ENCODE measurements at regions not wholly inside any gene's neighbourhood (a gene's known extent, or its start where the extent isn't known, plus 50 kb on each side); places are given as distances from the start of the nearest gene placed in this dataset.
A peak's percentile ranks its signal among the peaks of the same experiment; 100 is the strongest.

DNA sequence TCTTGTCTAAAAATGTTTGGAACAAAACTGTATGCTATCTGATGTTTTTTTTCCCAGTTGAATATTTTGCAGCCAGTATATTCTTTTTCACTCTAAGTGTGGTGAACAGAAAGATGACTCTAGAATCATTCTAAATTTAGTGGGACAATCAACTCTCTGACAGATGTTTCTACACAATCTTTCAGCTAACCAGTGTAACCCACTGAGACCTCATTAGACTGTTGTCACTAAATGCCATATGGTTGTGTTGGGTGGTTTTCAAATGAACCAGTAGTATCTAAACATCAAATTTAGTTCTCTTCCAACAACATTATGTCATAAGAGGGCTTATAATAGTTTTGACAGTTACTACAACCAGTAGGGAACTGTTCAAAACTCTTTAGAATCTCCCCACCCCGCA is 129.6 kb upstream of the PRLR start:
- no peak for DNase-seq

DNA sequence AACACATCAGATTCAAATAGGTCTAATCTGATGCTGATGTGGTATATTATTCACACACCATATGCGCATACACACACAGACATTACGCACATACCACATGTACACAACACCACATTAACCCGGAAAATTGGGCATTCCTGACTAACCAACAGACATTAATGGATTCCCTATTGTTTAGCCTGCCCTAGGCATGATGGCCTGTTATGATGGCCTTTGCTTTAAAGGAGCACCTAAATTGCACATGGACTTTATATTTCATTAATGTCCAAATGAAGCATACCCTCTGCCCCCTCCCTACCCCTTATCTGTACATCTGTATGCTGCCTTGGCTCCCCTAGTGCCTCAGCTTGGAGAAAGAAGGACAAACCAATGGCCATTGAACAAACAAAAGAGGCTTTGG is 127.7 kb upstream of the PRLR start:
- DNase-seq = no peak

DNA sequence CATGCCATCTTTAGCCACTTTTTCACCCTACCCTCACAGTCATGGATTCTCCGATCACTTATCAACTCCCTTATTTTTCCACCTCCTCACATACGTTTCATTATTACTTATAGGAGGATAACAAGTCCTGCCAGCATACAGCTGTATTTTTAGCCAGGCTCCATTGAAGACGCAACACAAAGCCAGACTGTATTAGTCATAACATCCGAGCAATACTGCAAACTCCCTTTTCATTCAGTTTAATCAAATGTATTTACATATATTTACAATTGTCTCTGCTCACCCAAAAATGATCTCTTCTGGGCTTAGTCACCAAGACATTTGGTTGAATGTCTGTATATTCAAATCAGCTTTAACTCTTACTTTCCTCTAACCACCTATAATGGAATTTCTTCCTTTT is 126.4 kb upstream of the PRLR start:
- no peak for DNase-seq

DNA sequence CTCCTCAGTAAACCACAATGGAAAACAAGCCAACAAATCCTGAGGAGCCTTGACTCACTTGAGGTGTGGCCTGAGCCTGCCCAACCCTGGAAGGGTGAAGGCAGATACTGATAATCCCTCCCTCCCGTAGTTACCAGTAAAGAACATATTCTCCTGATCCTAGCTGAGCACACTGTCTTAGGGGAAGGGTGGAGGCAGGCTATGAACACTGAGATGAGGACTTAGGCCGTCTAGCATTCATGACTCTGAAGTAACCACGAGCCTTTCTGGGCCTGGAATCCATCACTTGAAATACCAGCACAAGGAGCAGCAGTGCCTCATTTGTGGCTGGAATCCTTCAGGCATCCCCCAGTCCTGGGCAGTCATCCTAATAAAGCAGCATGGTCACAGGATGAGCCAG is 124.5 kb upstream of the PRLR start:
- DNase-seq = no peak

DNA sequence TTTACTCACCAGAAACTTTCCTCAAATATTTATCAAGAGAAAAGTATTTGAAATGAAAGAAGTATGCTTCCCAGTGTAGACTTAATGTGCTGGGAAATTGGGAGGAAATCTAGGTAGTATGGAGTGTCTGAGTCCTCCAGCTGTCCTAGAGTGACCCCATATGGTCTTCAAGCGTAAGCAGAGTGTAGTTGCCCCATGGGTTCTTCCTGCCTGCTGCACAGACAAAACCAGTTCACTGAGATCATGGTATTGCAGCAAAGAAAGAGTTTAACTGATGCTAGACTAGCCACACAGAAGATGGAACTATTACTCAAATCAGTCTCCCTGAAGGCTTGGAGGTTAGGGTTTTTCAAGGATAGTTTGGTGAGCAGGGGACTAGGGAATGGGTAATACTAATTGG is 114.9 kb upstream of the PRLR start:
- DNase-seq = no peak

DNA sequence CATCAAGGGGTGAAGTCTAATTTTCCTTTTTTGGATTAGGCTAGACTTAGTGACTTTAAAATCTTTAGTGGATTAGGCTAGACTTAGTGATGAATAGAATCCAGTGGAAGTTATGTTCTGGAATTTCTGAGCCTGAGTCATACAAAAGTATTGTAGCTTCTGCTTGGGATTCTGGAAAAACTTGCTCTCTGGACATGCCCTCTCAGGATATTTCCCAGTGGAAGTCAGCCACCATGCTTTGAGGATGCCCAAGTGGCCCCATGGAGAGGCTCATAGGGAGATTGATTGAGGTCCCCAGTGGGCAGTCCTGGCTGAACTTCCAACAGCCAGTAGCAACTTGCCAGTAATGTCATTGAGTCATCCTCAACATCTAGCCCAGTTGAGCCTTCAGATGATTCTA is 112.4 kb upstream of the PRLR start:
- DNase-seq = no peak

DNA sequence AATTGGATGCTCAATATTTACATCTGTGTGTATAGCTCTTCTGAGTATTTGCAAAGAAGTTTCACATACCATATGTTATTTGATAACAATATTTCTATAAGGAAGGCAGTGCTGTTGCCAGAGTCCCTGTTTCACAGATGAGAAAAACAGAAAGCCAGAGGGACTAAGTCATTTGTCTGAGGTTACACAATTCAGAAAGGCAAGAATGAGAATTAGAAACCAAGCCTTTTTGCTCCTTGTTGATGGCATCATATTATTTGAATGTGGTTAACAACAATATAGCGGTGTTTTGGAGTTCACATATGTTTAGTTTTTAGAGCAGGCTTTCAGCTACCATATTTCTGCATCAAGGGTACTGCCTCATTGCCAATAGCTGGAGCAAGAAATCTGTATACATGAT is 110.9 kb upstream of the PRLR start:
- no peak for DNase-seq

DNA sequence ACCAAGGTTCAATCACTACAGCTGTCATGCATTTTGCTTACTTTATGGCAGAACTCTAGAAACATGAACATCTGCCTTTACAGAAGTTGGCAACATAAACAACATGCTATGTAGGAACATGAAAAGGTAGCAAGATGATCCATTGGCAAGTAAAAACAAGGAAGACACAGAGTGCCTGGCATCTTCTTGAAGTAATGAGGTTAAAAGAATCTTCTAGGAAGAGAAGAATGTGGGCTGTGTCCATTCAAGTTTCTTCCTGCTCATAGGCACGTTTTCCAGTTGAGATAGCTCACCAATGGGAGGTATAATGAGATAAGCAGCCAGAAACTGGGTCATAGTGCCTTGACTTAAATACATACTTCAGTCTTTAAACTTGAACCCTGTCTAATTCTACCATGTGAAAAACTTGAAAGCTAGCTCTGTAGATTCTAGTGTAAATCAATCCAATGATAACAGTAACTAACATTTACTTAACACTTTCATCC is 109.4 kb upstream of the PRLR start:
- no peak for DNase-seq

DNA sequence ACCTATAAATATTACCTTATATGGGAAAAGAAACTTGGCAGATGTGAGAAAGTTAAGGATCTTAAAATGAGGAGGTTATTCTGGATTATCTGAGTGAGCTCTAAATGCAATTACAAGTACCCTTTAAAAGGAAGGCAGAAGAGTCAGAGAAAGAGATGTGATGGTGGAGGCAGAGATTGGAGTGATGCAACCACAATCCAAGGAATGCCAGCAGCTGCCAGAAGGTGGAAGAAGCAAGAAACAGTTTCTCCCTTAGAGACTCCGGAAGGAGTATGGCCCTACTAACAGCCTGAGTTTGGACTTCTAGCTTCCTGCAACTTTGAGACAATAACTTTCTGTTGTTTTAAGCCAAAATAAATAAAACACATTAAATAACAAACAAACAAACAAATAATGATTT is 108.7 kb upstream of the PRLR start:
- DNase-seq = no peak

DNA sequence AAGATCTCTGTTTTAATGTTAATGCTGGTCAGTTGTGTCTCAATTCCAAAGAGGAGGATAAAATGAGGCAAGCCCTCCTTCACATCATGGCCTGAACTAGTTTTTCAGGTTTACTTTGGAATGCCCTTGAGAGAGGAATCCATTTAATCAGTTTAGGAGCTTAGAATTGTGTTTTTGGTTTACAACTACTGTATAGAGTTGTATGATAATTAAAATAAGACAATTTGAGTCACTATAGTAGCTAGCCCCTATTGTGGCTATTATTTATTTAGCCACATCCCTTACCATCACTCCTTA is 107.8 kb upstream of the PRLR start:
- DNase-seq = no peak

DNA sequence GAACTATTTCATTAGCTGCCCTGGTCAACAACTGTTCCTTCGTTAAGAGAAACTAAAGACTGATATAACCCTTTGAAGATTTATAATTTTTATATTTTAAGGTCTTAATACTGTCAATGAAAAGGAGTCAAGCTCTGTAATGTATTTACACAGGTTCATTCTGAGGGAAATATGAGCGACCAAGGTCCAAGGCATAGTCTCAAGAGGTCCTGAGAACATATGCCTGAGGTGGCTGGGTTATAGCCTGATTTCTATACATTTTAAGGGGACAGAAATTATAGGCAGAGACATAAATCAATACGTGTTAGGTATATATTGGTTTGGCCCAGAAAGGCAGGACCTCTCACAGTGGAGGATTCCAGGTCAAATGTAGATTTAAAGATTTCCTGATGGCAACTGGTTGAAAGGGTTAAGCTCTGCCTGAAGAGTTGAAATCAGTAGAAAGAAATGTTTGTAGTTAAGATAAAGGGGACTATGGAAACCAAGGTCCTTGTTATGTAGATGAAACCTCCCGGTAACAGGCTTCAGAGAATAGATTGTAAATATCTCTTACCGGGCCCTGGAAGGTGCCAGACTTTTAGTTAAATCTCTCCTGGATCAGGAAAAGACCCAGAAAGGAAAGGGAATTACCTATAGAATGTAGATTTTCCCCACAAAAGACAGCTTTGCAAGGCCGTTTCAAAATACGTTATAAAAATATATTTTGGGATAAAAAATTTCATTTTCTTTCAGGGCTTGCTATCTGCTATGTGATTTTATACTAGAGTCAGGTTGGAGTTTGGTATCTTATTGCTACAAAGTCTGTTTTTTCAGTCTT is 107.3 kb upstream of the PRLR start:
- no peak for DNase-seq

DNA sequence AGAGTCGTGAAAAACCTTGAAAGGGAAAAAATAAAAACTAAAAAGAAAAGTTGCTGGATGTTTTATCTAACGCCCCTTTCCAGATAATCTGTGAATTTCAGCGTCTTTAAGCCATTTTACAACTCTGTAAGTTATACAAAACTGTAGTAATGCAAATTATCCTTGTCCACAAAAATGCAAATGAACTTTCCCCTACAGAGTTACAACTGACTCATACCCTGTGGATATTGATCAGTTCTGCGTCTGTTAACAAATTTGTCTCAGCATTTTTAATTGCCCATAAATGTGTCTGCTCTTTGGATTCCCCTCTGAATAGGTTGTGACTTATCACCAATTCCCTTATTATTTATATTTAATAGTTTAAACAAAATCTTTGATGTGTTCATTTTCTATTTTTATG is 105.9 kb upstream of the PRLR start:
- no peak for DNase-seq

DNA sequence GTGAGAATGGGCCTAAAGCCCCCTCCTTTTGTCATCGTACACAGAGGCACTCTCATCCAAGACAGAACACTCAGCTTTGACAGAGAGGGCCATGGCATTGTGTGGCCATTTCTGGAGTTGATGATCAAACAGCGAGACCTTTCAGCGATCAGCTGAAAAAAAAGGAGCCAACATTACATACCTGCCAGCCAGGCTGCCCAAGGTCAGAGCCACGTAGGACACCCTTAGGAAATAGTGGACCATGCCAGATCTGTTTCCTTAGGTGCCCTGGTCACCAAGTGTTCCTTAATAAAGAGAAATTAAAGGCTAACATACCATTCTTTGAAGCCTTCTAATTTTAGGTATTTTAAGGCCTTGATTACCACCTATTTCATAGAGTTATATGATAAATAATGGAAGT is 105.5 kb upstream of the PRLR start:
- no peak for DNase-seq

DNA sequence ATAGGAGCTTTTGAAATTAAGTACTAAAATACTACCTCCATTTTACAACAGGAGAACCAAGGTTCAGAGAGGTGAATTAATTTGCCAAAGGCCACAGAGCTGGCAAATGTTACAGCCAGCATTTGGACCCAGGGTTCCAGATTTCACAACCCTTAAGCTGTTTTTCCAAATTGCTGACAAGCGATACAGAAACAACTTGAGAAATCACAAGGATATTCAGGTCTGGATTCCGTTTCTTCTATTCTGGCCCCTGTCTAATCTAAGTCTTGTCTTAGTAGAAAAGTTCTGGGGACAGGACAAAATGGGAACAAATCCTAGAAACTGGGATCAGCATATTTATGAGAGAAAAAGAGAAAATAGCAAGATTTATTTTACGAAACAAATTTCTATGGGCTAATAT is 103.1 kb upstream of the PRLR start:
- DNase-seq = no peak

DNA sequence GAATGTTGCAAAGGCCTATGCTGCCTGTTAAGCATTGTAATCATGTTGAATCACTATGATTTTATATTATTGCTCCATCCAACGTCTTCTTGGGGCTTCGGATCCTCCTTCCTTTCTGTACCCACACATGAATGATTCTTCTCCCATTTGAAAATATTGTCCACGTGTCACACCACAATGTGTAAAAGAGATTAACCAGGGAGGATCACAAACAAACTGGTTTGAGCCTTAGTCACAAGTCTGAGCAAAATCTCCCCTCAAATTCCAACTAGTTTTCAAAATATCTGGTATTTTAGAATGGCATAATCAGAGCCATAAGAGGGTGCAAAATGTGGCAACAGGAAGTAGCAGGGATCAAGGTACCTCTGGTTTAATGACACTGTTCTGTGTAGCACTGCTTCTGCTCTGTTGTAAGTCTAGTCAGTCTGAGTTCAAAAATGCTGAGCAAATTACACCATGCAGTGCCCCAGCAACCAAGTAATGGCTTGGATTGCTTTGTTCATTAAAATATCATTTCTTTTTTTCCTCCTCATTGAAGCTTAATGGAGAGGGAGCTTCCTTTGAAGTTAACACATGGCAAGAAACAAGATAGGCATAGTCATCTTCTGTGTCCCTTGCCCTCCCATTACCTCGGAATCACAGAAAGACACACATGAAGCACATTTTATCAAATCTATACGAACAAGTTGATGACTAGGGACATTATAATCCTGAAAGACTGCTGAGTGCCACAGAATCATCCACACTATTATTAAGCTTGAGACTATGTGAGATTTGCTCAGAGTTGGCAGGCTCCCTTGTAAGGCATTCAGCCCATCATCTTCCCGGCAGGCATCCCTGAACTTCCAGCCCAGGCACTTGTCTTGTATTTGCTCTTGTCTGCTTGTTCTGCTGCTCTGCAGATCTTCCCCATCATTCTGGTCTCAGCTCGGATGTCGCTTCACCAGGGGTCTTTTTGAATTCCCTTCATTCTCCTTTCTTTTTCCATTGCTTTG is 102.0 kb upstream of the PRLR start:
- DNase-seq = no peak

DNA sequence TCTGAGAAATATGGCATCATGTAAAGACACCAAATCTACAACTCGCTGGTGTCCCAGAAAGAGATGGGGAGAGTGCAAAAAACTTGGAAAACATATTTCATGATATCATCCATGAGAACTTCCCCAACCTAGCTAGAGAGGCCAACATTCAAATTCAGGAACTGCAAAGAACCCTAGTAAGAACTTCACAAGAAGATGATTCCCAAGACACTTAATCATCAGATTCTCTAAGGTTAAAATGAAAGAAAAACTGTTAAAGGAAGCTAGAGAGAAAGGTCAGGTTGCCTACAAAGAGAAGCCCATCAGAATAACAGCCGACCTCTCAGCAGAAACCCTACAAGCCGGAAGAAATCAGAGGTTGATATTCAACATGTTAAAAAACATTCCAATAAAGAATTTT is 95.5 kb upstream of the PRLR start:
- no peak for DNase-seq

DNA sequence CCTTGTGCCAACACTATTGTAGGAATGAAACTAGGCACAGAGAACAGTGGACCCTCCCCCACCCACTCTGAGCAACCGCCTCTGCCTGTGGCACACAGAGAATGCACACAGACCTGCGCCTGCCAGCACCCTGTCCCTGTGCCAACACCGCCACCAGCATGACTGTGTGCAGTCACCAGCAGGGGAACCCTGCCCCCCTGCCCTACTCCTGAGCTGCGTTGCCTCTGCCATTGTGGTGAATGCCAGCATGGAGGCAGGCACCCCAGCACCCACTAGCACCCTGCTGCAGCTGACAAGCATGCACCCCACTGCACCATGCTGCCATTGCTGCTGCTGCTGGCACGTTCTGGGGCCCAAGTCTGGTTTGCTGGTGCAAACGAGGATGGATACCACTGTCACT is 94.4 kb upstream of the PRLR start:
- no peak for DNase-seq

DNA sequence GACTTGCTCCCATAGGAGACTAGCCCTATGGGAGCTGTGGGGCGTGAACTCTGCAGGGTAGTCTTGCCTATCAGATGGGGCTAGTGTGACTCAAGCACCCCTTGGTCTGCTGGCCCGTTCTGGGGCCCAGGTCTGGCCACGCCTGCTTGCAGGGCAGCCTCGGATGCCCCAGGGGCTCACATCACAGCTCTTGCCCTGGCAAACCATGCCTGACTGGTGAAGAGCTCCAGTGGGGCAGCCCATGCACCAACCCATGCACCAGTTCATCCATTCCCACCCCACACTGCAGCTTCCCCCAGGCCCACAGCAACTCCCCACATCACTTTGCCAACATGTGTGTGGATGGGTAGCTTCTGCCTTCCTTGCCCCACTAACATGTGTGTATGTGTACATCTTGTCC is 93.9 kb upstream of the PRLR start:
- DNase-seq = no peak

DNA sequence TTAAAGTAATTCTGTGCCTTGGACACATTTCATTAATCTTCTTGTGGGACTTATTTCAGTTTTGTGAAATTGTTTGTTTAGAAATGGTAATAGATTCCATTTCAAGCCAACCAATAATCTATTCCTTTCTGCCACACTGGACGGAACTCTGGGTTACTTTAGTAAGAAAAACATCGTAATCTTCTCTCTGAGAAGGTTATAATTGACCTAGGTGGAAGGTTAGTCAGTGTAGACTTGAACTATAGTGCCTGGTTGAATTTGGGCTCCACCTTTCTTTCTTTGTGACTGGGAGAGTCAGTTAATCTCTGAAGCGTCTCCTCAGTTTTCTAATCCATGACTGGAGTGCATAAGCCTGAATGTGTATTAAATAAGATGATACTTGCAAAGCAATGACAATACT is 89.7 kb upstream of the PRLR start:
- DNase-seq = no peak

DNA sequence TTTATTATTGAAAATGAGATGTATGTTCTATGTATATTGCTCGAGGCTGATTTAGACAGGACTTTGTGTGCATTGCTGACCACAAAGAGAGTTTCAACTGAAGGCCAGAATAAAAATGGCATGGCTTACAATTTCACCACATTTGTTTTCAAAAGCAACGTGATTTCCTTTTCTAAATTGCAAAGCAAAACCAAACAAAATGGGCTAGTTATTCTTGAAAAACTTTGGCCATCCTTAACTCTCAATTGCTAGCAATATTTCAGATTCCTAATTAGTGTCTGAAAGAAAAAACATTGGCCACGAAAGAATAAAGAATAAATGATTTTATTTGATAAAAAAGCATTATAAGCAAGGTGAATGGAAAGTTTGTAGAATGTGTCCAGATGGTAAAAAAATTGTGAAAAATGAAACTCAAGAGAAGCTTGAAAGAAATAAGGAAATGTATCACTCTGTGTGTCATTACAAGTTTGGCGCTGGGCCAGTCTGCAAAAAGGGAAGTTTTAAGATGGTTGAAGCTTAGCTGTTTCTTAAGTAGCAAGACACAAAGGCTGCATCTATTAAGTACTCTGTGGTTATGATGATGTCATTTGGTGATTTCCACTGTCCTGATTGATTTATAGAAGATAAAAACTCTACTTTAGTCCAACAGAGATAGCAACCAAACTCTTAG is 89.2 kb upstream of the PRLR start:
- peak; percentile 79 for DNase-seq

DNA sequence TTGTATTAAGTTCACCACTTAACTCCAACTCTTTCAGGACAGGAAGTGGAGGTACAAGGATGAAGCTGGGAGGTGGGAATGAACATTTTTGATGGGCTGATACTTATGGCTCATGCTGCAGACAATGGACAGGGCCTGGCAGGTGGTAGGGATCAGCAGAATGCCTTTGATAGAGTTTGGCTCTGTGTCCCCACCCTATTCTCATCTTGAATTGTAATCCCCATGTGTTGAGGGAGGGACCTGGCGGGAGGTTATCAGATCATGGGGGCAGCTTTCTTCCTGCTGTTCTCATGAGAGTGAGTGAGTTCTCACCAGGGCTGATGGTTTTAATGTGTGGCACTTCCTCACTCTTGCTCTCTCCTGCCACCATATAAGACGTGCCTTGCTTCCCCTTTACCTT is 87.3 kb upstream of the PRLR start:
- DNase-seq = no peak

DNA sequence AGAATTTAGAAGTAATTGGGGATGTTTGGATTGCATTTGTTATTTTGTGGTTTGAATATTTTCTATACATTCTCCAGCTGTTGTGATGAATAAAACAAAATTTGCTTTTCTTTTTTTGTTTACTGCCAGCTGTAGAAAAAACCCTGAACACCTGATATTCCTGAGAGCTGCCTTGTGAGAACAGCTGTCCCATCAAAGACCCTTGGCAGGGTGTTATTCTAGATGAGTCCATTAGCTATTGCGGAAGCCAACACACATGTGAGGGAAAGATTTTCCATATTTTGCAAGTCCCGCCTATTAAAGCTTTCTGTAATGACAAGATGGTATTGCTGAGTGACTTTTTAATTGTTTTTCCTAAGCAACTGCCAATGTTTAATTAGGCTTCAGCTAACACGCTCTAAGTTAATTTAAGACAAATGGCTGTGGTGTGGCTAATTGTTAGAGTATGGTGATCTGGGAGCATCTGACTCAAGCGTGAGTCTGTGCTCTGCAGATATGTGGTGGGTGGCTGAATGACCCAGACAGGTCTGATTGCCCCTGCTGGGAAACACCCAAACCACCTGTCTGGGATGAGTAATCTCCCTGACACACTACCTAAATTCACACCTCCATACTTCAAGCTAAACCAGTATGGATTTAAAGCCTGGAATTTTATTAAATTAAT is 86.5 kb upstream of the PRLR start:
- no peak for DNase-seq

DNA sequence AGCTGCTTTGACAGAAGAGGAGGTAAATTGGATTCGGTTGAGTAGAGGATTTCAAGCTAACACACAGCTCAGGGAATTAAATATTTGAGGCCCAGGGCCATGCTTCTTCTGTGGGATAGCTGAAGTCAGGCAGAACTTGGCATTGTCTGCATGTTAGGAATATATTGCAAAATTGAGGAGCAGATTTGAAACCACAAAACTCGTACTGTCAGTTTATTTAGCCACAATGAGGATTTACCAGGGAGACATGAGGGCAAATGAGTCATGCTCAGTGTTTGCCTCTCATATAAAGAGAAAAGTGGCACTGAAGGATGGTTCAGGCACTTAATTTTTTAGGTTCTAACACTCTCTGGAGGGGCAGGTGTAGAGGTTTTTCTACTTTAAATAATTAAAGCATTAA is 83.0 kb upstream of the PRLR start:
- no peak for DNase-seq

All from CD4-positive, alpha-beta T cell treated with Interferon gamma for 1 hour (primary cell).